ENCODE measurements at regions not wholly inside any gene's neighbourhood (a gene's known extent, or its start where the extent isn't known, plus 50 kb on each side); places are given as distances from the start of the nearest gene placed in this dataset.

DNA sequence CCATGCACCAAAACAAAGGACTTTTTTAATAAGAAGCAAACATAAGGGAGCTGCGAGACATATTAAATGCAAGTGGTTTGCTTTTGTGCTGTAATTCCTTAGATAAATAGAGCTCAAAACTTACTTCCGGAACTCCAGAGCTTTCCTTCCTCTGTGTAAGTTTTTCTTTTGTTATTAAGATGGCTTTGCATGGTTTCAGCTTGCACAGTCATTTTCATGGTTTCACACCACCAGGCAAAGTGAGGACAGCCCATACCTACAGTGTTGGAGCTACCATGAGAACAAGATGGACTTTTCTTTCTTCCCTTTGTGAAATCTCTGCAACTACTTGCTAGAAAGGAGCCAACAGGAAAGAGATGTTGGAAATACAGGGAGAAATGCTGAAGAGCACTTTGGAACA, 368.0 kb downstream of the SETD4 start:
- no peak for DNase-seq (ENCODE audit: low spot score)

DNA sequence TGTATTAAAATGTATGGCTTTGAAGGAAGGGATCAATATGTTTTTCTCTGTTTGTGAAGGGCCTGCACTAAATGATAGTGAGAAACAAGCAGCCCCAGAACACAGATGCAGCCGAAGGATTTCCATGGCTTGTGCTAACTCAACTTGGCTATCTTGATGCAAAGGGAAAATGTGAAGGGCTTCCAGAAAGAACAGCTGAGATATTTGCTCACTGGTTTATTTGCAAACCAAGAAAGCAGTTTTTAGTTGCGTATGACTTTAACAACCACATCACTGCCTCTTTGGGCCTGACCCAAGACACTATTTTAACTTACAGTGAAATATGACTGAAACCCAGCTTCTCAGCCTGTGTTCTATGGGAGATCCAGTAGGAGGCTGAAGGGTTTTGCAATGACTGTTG, 369.9 kb downstream of the SETD4 start:
- DNase-seq (ENCODE audit: low spot score): no peak

DNA sequence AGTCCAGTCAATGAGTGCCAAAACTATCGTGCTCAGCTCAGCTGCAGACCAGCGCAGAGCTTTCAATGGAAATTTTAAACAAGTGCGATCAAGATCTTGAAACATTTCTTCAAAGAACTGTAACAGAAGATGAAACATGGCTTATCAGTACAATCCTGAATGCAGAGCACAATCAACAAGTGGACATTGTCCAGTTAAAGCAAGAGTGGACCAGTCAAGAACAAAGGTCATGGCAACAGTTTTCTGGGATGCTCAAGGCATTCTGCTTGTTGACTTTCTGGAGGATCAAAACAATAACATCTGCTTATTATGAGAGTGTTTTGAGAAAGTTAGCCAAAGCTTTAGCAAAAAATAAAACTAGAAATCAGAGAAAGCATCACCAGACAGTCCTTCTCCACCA, 374.2 kb downstream of the SETD4 start:
- no peak for DNase-seq (ENCODE audit: low spot score)

DNA sequence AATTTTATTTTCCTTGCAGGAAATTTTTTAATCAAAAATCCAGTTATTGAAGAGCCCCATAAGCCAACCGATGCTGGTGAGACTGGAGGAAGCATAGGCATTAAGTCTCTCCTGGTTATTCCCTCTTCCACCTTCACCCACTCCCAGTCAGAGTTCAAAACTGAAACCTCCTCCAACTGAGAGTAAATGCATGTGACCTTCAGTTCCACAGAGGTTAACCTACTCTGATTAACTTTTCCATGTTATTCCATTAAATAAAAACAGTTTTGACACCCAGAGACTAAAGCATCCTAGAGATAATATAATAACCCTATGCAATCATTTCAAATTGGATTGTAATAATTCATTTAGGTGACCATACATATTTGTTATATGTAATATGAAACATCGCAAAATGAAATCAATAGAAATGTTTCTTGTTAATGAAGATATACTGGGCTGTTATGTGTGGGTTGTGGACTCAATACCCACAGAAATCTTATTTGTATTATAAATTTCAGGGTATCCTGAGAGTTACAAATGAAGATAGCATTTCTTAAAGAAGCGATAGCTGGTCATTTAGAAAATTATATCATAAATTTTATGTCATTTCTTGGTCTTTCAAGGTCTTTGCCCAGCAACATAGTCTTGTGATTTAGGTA, 376.5 kb downstream of the SETD4 start:
- no peak for DNase-seq (ENCODE audit: low spot score)

DNA sequence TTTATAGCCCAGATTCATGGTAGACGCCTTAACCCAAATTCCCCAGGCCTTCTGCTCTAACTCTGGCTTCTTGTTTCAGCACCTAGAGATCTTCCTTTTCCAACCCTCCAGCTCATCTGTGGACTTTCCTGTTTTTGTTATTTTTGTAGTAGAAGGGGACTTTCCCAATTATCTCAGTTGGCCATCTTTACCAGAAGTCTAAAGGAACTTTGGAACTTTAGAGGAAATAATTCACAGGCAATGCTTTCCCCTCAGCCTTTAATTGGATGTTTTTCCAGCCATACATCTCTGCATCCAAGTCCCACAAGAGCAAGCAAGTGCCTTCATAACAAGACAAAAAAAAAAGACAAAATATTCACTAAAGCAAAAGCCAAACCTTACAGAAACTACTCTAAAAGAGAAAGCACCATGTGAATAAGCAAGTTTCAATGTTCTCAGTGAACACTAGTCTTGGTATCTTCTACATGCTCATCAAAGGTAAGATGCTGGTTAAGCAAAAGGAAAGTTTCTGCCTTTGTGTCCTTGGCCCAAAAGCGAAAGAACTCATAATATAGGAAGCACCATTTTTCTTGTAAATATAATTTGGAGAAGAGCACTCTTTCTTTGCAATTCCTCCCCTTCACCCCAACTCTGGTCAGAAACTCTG, 377.3 kb downstream of the SETD4 start:
- DNase-seq (ENCODE audit: low spot score): no peak

DNA sequence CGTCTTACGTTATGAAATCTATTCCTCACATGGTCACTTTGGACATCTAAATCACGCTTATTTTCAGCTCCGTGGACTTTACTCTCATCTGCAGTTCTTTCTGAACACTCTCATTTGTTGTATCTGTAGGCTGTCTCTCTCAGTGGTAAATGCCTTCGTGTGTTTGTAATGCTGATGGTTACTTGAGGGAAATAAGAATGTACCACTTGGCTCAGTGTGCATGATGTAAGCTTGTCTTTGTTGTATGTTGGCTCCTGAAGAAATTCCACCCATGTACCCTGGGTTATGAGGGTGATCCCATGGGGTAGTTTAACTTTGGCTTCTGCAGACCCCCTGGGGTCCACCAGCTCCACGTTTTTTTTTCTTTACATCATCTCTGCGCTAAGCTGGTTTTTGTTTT, 378.4 kb downstream of the SETD4 start:
- no peak for DNase-seq (ENCODE audit: low spot score)

DNA sequence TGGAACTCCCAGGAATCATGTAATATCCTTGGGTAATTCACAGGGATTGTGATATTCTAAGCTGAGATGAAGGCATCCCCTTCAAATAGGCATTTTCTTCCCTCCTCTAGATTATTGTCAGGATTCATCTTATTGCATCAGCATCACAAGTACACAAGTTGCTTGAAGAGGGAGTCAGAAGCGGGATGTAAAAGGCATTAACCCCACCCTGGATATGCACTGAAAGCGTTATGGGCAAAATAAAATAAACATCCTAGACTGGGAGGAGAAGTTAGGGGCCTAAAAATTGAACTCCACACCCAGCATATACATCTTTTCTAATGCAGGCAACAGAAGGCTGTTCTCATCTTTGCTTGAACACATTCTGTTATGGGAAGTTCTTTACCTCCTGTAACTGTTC, 381.2 kb downstream of the SETD4 start:
- no peak for DNase-seq (ENCODE audit: low spot score)

DNA sequence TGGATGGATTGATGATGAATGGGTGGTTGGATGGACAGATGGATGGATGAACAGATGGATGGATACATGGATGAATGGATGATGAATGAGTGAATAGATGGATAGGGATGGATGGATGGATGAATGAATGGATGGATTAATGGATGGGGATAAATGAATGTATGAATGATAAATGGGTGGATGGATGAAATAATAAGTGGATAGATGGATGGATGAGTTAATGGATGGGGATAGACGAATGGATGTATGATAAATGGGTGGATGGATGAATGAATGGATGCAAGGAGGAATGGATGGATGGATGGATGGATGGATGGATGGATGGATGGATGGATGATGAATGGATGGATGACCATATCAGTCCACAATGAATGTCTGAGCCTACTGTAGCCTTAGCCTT, 381.9 kb downstream of the SETD4 start:
- no peak for DNase-seq (ENCODE audit: low spot score)

DNA sequence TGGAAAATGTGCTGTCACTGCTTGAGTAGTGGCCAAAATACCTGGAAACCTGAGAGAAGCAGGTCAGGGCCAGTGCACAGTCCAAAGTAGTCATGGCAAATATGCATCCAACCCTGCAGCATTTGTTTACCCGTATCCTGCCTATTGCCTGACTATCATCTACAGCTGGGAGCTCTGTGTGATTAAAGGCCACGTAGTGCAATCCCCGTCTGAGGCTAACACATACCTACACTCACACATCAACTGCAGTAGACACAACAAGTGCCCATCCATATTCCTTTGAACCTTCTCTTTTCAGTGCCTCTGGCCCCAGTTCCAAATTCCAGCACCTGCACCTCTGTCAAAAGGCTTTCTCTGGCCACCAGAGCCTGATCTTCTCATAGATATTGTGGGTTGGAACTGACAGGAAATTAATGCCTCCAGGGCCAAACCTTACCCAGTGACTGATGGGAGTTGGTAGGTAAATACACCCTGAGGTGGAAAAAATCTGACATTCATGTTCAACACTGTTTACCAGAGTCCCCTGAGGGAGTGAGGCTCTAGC, 383.0 kb downstream of the SETD4 start:
- DNase-seq (ENCODE audit: low spot score): no peak

DNA sequence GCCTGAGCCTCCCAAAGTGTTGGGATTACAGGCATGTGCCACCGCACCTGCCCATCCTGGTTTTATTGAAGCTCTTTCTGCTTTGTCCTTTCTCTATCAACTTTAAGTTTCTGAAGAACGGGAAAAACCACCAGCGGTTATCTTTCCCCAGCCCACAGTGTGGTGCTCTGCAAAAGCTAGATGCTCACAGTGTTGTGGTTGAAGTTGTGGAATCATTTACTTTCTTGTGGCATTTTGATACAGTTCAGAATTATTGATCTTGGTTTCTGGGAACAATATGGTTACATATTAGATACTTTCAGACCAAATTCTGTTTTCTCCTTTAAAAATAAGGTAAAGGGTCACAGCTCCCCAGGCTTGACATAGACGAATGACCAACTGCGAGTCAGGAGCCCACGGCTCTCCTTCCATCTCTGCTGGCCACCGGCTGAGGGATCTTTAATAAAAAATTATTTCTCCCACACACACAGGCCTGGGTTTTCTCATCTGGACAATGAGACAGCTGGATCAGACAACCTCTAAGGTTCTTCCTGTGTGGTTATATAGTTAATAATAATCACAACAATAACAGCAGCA, 385.3 kb downstream of the SETD4 start:
- no peak for DNase-seq (ENCODE audit: low spot score)

DNA sequence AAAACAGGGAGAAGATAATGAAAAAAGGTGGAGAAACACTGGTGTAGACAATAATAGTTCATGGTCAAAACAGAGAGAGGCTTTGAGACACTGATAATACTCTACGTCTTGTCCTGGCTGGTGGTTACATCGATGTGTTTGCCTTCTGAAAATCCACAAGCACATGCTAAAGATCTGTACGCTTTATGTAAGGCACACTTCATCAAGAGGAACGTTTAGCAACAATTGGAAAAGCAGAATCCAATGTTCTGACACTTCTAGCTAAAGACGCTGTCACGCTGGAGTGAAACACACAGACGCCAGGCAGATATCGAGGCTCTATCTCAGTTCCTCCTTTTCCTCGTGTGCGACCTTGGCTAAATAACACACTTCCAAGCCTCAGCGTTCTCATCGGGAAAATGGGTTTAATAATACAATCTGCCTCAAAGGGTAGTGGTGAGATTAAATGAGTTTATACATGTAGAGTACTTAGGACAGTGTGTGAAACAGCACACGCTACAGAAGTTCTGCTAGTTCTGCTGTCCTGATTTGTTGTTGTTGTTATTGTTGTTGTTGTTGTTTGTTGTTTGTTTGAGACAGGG, 386.1 kb downstream of the SETD4 start:
- DNase-seq (ENCODE audit: low spot score): no peak

DNA sequence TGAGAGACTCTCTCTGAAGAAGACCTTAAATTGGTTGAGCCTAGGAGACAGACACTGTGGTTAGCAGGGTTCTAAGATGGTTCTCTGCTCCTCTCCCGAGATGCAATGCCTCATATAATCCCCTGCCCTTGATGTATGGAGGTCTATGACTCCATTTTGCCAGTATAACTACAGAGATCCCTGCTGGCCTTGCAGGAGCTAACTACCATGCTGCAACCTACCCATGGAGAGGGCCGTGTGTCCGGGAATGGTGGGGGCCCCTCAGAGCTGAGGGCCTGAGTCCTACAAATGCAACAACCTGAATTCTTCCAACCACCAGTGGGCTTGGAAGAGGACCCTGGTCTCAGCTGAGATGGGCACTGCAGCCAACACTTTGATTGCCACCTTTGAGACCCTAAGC, 388.0 kb downstream of the SETD4 start:
- no peak for DNase-seq (ENCODE audit: low spot score)

DNA sequence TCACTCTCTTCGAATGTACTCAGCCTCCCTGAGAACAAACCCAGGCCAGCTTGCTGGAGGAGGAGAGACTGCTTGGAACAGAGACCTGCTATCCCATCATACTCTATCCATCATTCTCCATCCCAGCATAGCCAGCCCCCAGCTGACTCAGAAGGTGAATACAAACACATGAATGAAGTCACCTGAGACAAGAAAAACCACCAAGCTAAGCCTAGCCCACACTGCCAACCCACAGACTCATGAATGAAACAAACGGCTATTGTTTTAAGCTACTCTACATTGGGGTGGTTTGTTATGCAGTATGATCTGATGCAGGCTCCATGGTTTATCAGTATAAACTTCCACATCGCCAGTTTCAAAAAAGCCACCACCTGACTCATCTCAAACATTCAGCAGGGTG, 395.6 kb downstream of the SETD4 start:
- DNase-seq (ENCODE audit: low spot score): no peak

DNA sequence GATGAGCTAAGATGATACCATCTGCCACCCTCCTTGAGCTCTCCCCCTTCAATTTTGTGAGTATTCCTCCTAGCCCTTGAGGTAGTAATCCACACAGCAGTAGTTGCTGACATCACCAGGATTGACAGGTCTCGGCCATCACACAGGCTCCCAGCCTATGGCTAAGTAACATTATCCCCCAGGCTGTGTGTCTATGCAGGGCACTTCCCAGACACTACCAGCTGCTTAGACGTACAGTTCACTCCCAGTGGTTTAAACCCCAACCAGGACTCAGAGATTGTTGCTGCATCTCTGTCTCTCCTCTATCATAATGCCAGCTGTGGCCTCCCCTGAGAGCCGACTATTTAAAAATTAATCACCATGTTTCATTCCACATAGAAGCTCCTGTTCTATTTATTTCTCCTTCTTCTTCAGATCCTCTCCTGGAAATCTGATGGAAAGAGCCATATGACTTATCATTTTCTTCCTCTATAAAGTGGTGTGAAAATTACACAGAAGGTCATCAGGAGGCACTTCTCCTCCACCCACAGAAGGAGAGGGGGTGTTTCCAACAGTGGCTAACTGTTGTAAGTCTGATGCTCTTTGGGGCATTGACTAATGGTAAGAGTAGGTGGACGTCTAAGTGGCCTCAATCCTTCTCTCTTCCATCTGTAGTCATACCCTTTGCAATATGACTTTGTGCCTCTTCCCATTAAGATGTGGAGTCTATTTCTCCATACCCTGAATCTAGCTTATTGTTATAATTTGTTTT, 396.3 kb downstream of the SETD4 start:
- no peak for DNase-seq (ENCODE audit: low spot score)

DNA sequence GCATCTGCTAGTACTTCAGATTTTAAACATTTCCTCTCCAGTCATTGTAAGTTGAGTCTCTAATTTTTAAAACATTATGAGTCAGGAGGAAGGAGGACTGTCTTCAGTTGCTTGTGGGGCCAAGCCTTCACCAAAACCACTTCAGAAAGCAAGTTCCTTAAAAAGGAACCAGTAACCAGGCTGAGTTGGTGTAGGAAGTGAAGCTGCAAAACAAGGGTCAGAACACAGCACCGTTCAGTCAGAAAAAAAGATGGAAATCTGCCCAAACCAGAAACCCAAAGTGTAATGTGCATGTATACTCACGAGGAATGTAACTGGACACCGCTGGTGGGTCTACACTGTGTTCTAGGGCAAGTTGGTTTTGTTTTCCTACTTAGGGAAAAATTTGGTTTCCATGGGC, 402.1 kb downstream of the SETD4 start:
- peak; percentile 74 for DNase-seq (ENCODE audit: low spot score)

DNA sequence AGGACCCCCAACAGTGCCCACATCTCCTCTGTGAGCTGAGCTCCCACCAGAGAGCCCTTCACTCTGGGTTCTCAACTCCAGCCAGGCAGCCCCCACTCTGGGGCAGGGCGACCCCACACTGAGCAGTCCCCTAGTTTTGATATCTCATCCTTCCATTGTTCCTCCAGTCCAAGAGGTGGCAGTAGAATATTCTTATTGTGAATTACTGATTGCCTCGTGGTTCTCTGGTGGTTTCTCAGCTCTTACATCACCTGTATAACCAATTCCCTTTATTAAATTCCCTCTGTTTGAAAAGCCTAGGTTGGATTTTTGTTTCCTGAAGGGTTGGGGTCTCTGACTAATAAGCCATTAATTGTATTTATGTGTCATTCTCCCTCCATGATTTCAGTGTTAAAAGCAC, 407.5 kb downstream of the SETD4 start:
- no peak for DNase-seq (ENCODE audit: low spot score)

DNA sequence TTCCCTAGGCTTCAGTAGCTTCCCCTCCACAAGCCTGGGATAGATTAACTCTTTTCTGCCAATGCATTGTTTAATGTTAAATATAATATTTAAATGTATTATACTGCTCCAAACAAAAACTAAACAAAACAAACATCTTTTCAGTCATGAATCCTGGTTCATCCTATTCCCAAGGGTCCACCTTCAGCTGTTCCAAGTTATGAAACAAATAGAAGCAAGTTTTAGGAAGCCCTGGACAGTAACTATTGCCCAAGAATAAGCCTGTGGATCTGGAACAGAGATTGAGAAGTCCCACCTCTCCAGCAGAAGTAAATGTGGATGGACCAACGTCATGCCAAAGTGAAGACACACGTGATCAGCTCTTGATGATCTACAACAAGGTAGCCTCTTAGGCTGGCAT, 408.1 kb downstream of the SETD4 start:
- DNase-seq (ENCODE audit: low spot score): no peak

DNA sequence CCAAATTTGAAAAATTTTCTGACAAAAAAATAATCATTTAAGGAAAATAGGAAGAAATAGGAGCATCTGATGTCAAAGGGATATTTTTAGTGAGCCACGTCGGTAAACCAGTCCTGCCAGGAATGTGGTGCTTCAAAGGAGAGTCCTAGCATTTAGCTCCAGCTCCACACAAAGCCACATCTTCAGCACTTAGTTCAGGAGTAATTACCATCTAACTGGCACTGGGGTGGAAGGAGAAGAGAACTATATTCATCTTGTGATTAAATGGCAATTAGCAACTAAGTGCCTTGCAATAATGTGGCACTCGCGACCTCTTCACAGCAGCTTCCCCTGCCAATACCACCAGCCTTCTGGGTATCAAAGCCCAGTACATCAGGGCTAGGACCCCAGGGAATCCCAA, 409.1 kb downstream of the SETD4 start:
- DNase-seq (ENCODE audit: low spot score): no peak

DNA sequence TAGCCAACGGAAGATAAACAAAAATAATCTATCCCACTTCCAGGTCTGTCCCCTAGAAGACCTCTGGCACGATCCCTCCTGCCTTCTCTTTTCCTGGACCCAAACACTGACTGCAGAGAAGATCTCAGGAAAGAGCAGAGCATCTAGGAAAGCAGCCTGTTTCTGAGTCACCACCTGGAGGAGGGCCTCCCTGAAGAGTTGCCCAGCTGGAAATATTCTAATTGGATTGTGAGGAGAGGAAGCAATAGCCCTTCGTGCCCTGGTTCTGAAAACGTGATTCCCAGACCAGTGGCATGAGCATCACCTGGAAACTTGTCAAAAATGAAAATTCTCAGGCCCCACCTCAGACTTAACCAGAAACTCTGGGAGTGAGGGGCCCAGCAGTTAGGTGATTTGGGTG, 411.1 kb downstream of the SETD4 start:
- peak; percentile 76 for DNase-seq (ENCODE audit: low spot score)

DNA sequence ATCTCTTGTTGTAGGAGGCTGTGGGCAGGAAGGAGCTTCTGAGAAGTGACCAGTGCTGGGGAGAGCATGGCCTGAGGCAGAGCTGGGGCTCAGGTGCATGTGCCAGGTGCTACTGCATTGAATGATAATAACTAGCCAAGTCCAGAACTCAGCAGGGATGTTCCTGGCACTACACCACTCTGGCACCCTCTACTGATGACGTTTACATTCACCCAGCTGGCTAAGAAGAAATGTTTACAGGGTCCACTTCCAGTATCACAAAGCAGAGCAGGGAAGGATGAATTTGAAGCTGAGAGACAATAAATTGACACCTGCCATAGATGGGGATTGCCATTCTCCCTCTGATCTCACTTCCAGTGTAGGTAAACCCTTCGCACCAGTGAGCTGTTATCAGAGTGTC, 411.8 kb downstream of the SETD4 start:
- no peak for DNase-seq (ENCODE audit: low spot score)

DNA sequence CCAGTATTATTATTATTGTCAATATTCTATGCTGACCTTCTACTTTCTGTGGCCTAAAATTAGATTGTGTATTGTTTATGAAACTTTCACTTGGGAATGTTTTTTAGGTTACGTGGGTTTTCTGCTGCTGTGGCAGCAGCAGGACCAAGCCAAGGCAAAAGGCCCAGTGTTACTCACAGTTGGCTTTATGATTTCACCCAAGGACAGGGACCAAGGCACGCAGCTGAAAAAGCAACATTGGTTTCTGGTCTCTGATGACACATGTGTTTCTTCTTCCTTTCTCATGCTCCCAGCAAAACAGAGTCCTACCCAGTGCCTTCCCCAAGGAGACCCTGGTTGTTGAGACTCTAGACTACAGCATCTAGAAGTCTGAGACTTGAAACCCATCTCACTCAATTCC, 413.7 kb downstream of the SETD4 start:
- peak; percentile 59 for DNase-seq (ENCODE audit: low spot score)

DNA sequence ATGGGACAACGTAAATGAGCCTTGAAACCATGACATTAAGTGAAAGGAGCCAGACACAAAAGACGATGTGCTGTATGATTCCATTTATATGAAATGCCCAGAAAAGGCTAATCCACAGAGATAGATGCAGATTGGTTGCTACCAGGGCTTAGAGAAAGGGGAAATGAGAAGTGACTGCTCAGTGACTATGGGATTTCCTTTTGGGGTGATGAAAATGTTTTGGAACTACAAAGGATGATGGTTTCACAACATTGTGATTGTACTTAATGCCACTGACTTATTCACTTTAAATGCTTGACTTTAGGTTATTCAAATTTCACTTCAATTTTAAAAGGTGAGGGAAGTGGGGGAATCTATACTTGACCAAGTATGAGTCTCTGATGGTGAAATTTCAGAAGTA, 414.3 kb downstream of the SETD4 start:
- no peak for DNase-seq (ENCODE audit: low spot score)

DNA sequence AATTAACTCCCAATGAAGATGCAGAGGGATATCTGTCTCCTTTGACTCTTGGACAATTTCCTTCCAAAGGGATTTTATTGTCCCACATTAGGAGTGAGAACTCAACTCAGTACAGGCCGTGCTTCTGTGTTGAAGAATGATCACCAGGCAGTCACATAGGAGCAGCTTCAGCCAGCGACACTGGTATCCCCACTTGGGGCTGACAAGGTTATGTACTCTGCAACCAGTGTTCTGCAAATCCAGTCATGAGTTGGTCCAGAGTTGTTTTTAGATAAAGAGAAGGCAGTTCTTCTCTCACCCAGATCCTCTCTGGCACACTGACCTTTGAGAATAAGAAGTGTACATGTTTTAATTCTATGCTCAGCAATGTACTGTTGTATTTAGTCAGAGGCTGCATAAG, 415.8 kb downstream of the SETD4 start:
- no peak for DNase-seq (ENCODE audit: low spot score)
